GM12873 (cell line): ENCODE measurements at regions not wholly inside any gene's neighbourhood (a gene's known extent, or its start where the extent isn't known, plus 50 kb on each side); places are given as distances from the start of the nearest gene placed in this dataset.

Source experiments
- CTCF ChIP-seq: IDR thresholded peaks from 2 replicates; pipeline ENCODE4 v1.5.1; 2012; ENCODE audit warnings: low read depth, mild to moderate bottlenecking, moderate library complexity, low read length, control low read depth; ENCODE audit not compliant: insufficient read depth; ENCODE audit errors: missing control alignments

GRCh38 chr12:78540606-78541336, 323.8 kb upstream of the SYT1 start:
- TF ChIP-seq CTCF = no peak

GRCh38 chr12:78550831-78551230, 313.7 kb upstream of the SYT1 start:
- no peak for TF ChIP-seq CTCF

DNA sequence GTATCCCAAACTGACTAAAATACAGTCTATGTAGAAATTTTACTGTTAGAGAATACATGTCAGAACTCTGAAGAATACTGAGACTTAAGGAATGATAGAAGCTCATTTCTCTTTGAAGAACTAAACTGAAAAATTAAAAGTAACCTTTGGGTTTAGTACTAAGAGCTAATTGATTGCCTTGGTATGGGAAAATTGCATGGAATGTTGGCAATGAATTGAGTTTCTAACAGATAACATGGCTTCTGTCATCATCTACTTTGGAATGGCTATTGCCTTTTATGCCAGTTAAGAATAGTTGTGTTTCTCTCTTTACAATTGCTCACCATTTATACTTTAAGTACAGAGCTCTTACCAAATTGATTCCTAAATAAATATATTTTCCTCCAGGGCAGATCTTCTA, 308.8 kb upstream of the SYT1 start:
- TF ChIP-seq CTCF = no peak

DNA sequence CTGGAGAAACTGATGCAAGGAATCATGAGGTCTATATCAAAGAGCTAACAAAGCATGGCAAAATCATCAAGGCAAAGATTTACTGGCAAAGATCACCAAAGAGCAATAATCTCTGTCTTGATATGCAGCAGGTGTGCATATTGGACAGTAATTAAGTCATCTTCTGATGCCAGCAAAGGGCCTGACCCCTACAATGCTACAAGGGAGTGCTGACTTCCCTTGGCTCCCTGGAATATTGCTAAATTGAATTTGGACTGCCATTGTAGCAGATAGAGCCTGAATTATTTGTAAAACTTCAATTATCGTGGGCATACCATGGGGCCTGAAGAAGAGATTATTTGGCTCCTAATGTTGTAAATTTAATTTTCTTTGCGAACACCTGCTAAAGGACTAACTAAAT, 307.9 kb upstream of the SYT1 start:
- TF ChIP-seq CTCF = no peak

- no peak for TF ChIP-seq CTCF
Measured at GRCh38 chr12:78559416-78559815, 305.2 kb upstream of the SYT1 start.

DNA sequence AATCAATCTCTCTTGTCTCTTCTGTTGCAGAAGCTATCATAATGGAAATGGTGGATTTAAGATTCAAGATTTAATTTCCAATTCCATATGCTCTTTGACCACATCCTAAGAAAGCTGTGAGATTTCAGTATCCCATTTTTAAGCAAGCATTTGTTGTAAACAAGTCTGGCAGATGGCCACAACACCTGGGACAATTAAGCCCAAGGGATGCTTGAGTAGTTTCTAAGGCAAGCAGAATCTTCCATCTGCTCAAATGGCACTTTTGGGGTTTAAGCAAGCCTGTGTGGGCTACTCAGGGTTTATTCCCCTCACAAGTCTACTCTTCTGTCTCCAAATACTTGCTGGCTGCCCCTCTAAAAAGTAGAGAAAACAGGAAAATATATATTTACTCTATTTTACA, 304.7 kb upstream of the SYT1 start:
- TF ChIP-seq CTCF = no peak

DNA sequence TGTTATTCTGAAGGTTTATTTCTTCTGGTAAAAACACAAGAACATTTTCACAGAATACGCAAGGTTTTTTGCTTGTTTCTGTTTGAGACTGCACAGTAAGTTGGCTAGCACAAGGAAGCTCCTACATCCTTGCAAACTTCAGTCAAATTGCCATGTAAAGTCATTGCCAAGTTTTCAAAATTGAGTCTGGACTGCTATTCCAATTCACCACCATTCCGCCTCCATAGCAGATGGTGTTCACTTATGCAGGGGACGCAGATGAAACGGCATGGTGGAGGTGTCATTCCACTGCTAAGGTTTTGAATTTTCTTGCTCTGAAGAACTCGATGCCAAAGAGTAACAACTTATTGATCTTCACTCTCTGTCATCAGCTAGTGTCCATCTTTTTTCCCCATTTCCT, 303.9 kb upstream of the SYT1 start:
- TF ChIP-seq CTCF = no peak
